GM20000 (cell line): ENCODE measurements at regions not wholly inside any gene's neighbourhood (a gene's known extent, or its start where the extent isn't known, plus 50 kb on each side); places are given as distances from the start of the nearest gene placed in this dataset.
"Not testable (repeated sequence)": the region's sequence is repeated elsewhere in the genome, so short reads cannot be mapped to it uniquely, and the experiment has no call there.

ENCODE experiments used
- DNase-seq: peaks from one replicate; pipeline ENCODE4 v3.0.0; 2012; ENCODE audit warnings: low spot score
- TF ChIP-seq, protein P1 (sequence below): IDR thresholded peaks from 2 replicates; pipeline ENCODE4 v1.5.1; 2012; ENCODE audit warnings: mild to moderate bottlenecking, control low read depth; ENCODE audit errors: extremely low read depth, missing control alignments

DNA sequence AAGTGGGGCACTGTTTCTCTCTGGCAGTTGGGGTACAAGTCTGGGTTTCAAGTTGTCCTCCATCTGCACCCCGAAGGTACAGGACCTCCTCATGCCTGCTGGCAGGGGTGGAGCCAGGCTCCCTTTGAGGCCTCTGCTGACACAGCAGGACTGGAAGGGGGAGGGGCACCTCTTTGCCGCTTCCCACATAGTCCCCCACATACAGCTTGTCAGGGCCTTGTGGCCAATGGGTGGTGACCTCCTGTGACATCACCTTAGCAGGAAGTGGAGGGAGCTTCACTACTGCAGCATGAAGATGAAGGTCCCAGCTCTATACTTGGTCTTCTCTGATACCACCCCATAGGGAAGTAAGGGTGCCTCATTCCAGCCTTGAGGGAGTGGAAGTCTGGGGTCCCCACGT, 167.8 kb downstream of the RAMP3 start:
- TF ChIP-seq, protein P1, sequence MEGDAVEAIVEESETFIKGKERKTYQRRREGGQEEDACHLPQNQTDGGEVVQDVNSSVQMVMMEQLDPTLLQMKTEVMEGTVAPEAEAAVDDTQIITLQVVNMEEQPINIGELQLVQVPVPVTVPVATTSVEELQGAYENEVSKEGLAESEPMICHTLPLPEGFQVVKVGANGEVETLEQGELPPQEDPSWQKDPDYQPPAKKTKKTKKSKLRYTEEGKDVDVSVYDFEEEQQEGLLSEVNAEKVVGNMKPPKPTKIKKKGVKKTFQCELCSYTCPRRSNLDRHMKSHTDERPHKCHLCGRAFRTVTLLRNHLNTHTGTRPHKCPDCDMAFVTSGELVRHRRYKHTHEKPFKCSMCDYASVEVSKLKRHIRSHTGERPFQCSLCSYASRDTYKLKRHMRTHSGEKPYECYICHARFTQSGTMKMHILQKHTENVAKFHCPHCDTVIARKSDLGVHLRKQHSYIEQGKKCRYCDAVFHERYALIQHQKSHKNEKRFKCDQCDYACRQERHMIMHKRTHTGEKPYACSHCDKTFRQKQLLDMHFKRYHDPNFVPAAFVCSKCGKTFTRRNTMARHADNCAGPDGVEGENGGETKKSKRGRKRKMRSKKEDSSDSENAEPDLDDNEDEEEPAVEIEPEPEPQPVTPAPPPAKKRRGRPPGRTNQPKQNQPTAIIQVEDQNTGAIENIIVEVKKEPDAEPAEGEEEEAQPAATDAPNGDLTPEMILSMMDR: no peak
- no peak for DNase-seq

DNA sequence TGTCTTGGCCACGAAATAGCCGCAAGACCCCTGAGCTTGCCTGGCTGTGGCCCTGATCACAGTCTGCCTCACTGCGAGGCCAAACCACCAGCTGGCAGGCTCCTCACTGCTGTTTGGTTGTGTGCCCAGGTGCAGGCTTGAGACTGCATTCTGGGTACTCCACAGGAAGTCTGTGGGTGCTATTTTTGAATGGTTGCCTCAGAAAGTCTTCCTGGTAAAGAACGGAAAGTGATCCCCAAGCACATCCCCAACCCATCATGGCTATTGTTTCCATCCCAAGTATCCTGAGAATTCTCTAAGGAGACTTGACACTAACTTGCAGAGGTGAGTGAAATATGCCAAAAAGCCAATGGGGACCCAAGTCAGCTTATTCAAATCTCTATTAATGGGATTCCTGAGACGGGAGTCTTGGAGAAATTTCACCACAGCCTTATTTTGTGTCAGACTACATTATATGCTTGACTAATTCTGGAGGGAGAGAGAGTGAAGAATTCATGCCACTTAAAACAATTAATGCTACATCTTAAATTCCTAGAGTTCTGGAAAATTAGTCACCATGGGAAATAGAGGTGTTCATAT, 170.9 kb downstream of the RAMP3 start:
- TF ChIP-seq, protein P1: no peak
- DNase-seq: no peak

DNA sequence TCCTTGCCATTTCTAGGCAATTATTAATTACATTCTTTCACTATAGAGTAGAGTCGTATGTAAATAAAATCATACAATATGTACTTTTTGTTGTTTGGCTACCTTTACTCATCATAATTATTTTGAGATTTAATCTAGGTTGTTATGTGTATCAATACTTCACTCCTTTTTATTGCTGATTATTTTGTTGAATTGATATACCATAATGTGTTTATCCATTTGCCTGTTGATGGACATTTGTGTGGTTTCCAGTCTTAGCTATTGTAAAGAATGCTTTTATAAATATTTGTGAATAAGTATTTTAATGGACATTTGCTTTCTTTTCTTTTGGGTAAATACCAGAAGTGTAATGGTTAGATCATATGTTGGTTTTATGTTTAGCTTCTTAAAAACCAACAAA, 174.0 kb downstream of the RAMP3 start:
- TF ChIP-seq, protein P1: no peak
- DNase-seq: no peak

DNA sequence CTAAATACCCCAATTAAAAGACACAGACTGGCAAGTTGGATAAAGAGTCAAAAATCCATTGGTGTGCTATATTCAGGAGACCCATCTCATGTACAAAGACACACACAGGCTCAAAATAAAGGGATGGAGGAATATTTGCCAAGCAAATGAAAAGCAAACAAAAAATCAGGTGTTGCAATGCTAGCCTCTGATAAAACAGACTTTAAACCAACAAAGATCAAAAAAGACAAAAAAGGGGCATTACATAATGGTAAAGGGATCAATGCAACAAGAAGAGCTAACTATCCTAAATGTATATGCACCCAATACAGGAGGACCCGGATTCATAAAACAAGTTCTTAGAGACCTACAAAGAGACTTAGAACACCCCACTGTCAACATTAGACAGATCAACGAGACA, 177.4 kb downstream of the RAMP3 start:
- DNase-seq: not testable (repeated sequence)

DNA sequence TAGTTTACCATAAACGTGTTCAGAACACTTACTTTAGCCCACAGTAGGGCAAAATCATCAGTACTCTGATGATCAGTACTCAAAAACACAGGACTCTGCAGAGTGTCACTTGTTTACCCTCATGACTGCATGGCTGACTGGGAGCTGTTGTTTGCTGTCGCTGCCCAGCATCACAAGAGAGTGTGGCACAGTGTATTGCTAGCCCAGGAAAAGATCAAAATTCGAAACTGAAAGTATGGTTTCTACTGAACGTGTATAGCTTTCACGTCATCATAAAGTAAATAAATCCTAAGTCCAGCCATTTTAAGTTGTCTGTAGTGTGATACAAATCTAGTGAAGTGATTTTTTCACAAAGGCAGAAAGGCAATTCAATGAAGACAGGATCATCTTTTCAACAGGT, 184.6 kb downstream of the RAMP3 start:
- TF ChIP-seq, protein P1: no peak

DNA sequence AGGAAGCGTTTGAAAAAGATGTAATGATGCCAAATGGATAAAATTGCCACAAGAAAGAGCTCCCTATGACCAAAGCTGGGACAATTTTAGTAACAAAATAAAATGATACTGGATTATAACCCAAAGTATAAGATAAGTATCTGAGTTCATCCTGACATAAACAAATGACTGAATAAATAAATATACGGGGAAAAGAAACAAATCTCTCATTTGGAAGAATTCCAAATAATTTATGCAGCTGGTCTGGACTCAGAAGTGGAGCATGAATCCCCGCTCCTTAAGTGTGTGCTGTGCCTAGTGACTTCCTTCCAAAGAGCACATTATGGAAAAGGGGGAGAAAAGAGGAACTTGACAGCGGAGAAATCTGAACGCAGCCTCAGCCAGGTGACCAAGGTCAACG, 186.2 kb downstream of the RAMP3 start:
- TF ChIP-seq, protein P1: no peak
- no peak for DNase-seq

More for the DNA sequence above, 184.6 kb downstream of the RAMP3 start:
- DNase-seq: no peak

DNA sequence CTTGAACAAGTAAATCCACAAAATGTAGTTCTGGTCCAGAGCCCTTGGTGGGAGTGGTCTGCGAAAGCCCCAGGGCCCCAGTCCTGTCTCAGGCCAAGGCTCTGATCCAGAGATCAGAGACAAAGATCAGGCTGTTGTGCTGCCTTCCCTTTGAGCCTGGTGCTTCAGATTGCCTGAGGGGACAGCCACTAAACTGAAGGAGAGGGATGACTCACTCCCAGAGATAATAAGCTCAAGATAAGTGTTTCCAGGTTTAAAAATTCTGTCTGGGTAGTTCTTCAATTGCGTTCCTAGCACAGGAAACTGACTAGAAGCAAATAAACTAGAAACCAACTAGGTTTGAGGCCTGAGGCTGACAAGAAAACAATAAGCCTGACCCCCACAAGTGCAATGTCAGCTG, 190.2 kb downstream of the RAMP3 start:
- no peak for DNase-seq

DNA sequence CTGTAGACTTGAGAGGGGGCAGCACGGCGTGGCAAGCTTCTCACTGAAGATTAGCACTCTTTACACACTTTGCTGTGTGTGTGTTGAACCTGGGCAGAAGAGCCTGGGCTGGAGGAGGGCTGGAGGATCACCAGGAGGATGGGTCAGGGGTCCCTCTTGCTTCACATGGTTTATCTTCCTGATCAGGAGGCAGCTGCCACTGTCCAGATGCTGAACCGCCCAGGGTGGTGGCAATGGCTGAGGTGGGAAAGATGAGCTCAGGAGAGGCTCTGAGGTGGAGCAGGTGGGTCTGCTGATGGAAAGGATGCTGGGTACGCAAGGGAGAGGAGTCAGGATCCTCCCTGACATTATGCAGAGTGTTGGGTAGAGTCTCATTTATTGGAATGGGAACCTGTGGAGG, 191.5 kb downstream of the RAMP3 start:
- no peak for DNase-seq
- TF ChIP-seq, protein P1: no peak

More for the DNA sequence above, 190.2 kb downstream of the RAMP3 start:
- TF ChIP-seq, protein P1: no peak
